WTC11 (cell line): ENCODE measurements at regions not wholly inside any gene's neighbourhood (a gene's known extent, or its start where the extent isn't known, plus 50 kb on each side); places are given as distances from the start of the nearest gene placed in this dataset.

Source experiments
- ATAC-seq: fragments of 200-7000 bp; cut with Tn5 transposase; 2 replicates; pipeline ENCODE4 v1.10.0; 2021; ENCODE audit warnings: mild to moderate bottlenecking, moderate library complexity
- CTCF ChIA-PET: fragments of 300-600 bp; sonication (Branson Sonifier 250); formaldehyde crosslinking; loops from one replicate; lab custom pipeline; 2021; ENCODE audit warnings: antibody characterized with exemption; lab: Charles Lee
- POLR2A ChIA-PET: fragments of 350-600 bp; sonication (Branson Sonifier 250); formaldehyde crosslinking; loops from one replicate; lab custom pipeline; 2021; ENCODE audit warnings: antibody characterized with exemption; lab: Charles Lee
- DNase-seq: peaks from one replicate; pipeline ENCODE4 v3.0.0; 2021; ENCODE audit warnings: low spot score
- H3K27ac Mint-ChIP-seq: 2 replicates; pipeline ENCODE4 v1.8.0; 2021; ENCODE audit warnings: mixed read lengths
- H3K27me3 Mint-ChIP-seq: 2 replicates; pipeline ENCODE4 v1.8.0; 2021; ENCODE audit warnings: low read depth, mild to moderate bottlenecking, moderate library complexity, mixed read lengths
- H3K36me3 Mint-ChIP-seq: 2 replicates; pipeline ENCODE4 v1.8.0; 2021; ENCODE audit warnings: mixed read lengths
- H3K4me1 Mint-ChIP-seq: 2 replicates; pipeline ENCODE4 v1.8.0; 2022; ENCODE audit warnings: mixed read lengths
- H3K4me3 Mint-ChIP-seq: 2 replicates; pipeline ENCODE4 v1.8.0; 2021; ENCODE audit warnings: mild to moderate bottlenecking, moderate library complexity, mixed read lengths
- H3K9me3 Mint-ChIP-seq: 2 replicates; pipeline ENCODE4 v1.8.0; 2021; ENCODE audit warnings: mixed read lengths
- ATF1 ChIP-seq: sonication (generic); formaldehyde crosslinking; IDR thresholded peaks from 2 replicates; pipeline ENCODE4 v1.8.1; 2023; ENCODE audit warnings: mild to moderate bottlenecking, moderate library complexity, missing genetic modification reagents
- ATF2 ChIP-seq: sonication (generic); formaldehyde crosslinking; IDR thresholded peaks from 2 replicates; pipeline ENCODE4 v1.8.1; 2022; ENCODE audit warnings: low read depth, missing genetic modification reagents, borderline replicate concordance
- CBFB ChIP-seq: sonication (generic); formaldehyde crosslinking; IDR thresholded peaks from 2 replicates; pipeline ENCODE4 v1.8.1; 2022; ENCODE audit warnings: mild to moderate bottlenecking, low read depth, missing genetic modification reagents
- HMGA2 ChIP-seq: fragments of 250-450 bp; sonication (Bioruptor Pico); IDR thresholded peaks from 2 replicates; pipeline ENCODE4 v1.4.0; 2021; ENCODE audit warnings: mild to moderate bottlenecking, moderate library complexity
- IRF2 ChIP-seq: sonication (generic); formaldehyde crosslinking; IDR thresholded peaks from 2 replicates; pipeline ENCODE4 v1.8.0; 2022; ENCODE audit warnings: low read depth, missing genetic modification reagents, borderline replicate concordance
- MYBL2 ChIP-seq: sonication (generic); formaldehyde crosslinking; IDR thresholded peaks from 2 replicates; pipeline ENCODE4 v1.8.1; 2023; ENCODE audit warnings: mild to moderate bottlenecking, moderate library complexity, missing genetic modification reagents
- NFE2L1 ChIP-seq: sonication (generic); formaldehyde crosslinking; IDR thresholded peaks from 2 replicates; pipeline ENCODE4 v1.8.1; 2023; ENCODE audit warnings: missing genetic modification reagents
- NFYB ChIP-seq: sonication (generic); formaldehyde crosslinking; conservative IDR thresholded peaks from 2 replicates; pipeline ENCODE4 v1.8.0; 2022; ENCODE audit warnings: low read depth, missing genetic modification reagents
- SP1 ChIP-seq: sonication (generic); formaldehyde crosslinking; conservative IDR thresholded peaks from 2 replicates; pipeline ENCODE4 v1.8.1; 2022; ENCODE audit warnings: missing genetic modification reagents
- TCF7 ChIP-seq: sonication (generic); formaldehyde crosslinking; IDR thresholded peaks from 2 replicates; pipeline ENCODE4 v1.8.0; 2022; ENCODE audit warnings: mild to moderate bottlenecking, low read depth, missing genetic modification reagents, moderate library complexity
- TEAD4 ChIP-seq: sonication (generic); formaldehyde crosslinking; IDR thresholded peaks from 2 replicates; pipeline ENCODE4 v1.8.0; 2022; ENCODE audit warnings: mild to moderate bottlenecking, missing genetic modification reagents
- ZBTB21 ChIP-seq: sonication (generic); formaldehyde crosslinking; IDR thresholded peaks from 2 replicates; pipeline ENCODE4 v1.8.1; 2023; ENCODE audit warnings: mild to moderate bottlenecking, missing genetic modification reagents, borderline replicate concordance
- ZNF219 ChIP-seq: sonication (generic); formaldehyde crosslinking; IDR thresholded peaks from 2 replicates; pipeline ENCODE4 v1.8.0; 2023; ENCODE audit warnings: missing genetic modification reagents, mild to moderate bottlenecking, borderline replicate concordance
- ZNF232 ChIP-seq: sonication (generic); formaldehyde crosslinking; IDR thresholded peaks from 2 replicates; pipeline ENCODE4 v1.8.0; 2022; ENCODE audit warnings: mild to moderate bottlenecking, missing genetic modification reagents
- ZNF263 ChIP-seq: sonication (generic); formaldehyde crosslinking; IDR thresholded peaks from 2 replicates; pipeline ENCODE4 v1.8.1; 2022; ENCODE audit warnings: low read depth, mild to moderate bottlenecking, moderate library complexity, missing genetic modification reagents
- ZNF317 ChIP-seq: sonication (generic); formaldehyde crosslinking; IDR thresholded peaks from 2 replicates; pipeline ENCODE4 v1.8.1; 2023; ENCODE audit warnings: low read depth, mild to moderate bottlenecking, moderate library complexity, missing genetic modification reagents, borderline replicate concordance
- ZNF396 ChIP-seq: fragments of 250-450 bp; sonication (Bioruptor Pico); IDR thresholded peaks from 2 replicates; pipeline ENCODE4 v1.8.0; 2021; ENCODE audit warnings: mild to moderate bottlenecking, moderate library complexity, borderline replicate concordance
- ZNF423 ChIP-seq: fragments of 250-450 bp; sonication (Bioruptor Pico); IDR thresholded peaks from 2 replicates; pipeline ENCODE4 v2.1.2; 2022; ENCODE audit warnings: mild to moderate bottlenecking, moderate library complexity
- ZNF671 ChIP-seq: fragments of 250-450 bp; sonication (Bioruptor Pico); IDR thresholded peaks from 2 replicates; pipeline ENCODE4 v1.8.0; 2021; ENCODE audit warnings: mild to moderate bottlenecking
- ZSCAN18 ChIP-seq: fragments of 250-450 bp; sonication (Bioruptor Pico); IDR thresholded peaks from 2 replicates; pipeline ENCODE4 v2.1.2; 2022; ENCODE audit warnings: mild to moderate bottlenecking, moderate library complexity
- TF ChIP-seq, protein P1 (sequence below): sonication (generic); formaldehyde crosslinking; IDR thresholded peaks from 2 replicates; pipeline ENCODE4 v1.8.0; 2022; ENCODE audit warnings: mild to moderate bottlenecking, missing genetic modification reagents
- TF ChIP-seq, protein P2 (sequence below): fragments of 250-450 bp; sonication (Bioruptor Pico); IDR thresholded peaks from 2 replicates; pipeline ENCODE4 v1.9.0; 2021; ENCODE audit warnings: moderate library complexity, mild to moderate bottlenecking, inconsistent platforms, borderline replicate concordance
- TF ChIP-seq, protein P3 (sequence below): fragments of 250-450 bp; sonication (Bioruptor Pico); IDR thresholded peaks from 2 replicates; pipeline ENCODE4 v1.9.0; 2021; ENCODE audit warnings: mild to moderate bottlenecking
- TF ChIP-seq, protein P4 (sequence below): sonication (generic); formaldehyde crosslinking; IDR thresholded peaks from 2 replicates; pipeline ENCODE4 v1.8.1; 2023; ENCODE audit warnings: mild to moderate bottlenecking, missing genetic modification reagents, borderline replicate concordance

GRCh38 chrX:92241249-92241648 is 462.1 kb downstream of the PCDH11X start:
- Mint-ChIP-seq H3K4me1 (no peaks in the 10 kb centered on the region), H3K36me3 (peaks cover 8% of the 10 kb centered on the region; the same call in 1 of the 2 replicates), H3K27ac (no peak overlapping the region), H3K4me3 (no peak overlapping the region), H3K27me3 (no peaks in the 10 kb centered on the region), H3K9me3 (peaks cover 9% of the 10 kb centered on the region)
- DNase-seq: no peak
- TF ChIP-seq ZNF219 (no peak), ZNF263 (CRISPR knock-in tag) (no peak), NFYB (CRISPR knock-in tag) (no peak)
- CTCF ChIA-PET: no interaction called here
- POLR2A ChIA-PET: no interaction called here
- no peak for ATAC-seq

- ATAC-seq (no peak), DNase-seq (no peak)
- no peaks in the 10 kb centered on the region for H3K36me3 Mint-ChIP-seq
- POLR2A ChIA-PET: no interaction called here
- H3K9me3 Mint-ChIP-seq: no peaks in the 10 kb centered on the region
- no peaks in the 10 kb centered on the region for H3K4me1 Mint-ChIP-seq
- no peak overlapping the region for H3K4me3 Mint-ChIP-seq
- H3K27ac Mint-ChIP-seq: no peak overlapping the region
- CTCF ChIA-PET: no interaction called here
- TF ChIP-seq, protein P1, sequence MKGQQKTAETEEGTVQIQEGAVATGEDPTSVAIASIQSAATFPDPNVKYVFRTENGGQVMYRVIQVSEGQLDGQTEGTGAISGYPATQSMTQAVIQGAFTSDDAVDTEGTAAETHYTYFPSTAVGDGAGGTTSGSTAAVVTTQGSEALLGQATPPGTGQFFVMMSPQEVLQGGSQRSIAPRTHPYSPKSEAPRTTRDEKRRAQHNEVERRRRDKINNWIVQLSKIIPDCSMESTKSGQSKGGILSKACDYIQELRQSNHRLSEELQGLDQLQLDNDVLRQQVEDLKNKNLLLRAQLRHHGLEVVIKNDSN (CRISPR knock-in tag): no peak
- TF ChIP-seq CBFB (CRISPR knock-in tag) (no peak), TCF7 (no peak), TEAD4 (no peak), HMGA2 (CRISPR knock-in tag) (no peak), ZNF423 (no peak), IRF2 (CRISPR knock-in tag) (no peak), MYBL2 (CRISPR knock-in tag) (no peak), ZNF396 (CRISPR knock-in tag) (no peak), ZNF671 (CRISPR knock-in tag) (no peak), ATF1 (CRISPR knock-in tag) (no peak)
- TF ChIP-seq, protein P2, sequence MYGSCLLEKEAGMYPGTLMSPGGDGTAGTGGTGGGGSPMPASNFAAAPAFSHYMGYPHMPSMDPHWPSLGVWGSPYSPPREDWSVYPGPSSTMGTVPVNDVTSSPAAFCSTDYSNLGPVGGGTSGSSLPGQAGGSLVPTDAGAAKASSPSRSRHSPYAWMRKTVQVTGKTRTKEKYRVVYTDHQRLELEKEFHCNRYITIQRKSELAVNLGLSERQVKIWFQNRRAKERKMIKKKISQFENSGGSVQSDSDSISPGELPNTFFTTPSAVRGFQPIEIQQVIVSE (CRISPR knock-in tag): no peak
- no peaks in the 10 kb centered on the region for H3K27me3 Mint-ChIP-seq
Measured at GRCh38 chrX:92247076-92247475, 467.9 kb downstream of the PCDH11X start.

- TF ChIP-seq, protein P3, sequence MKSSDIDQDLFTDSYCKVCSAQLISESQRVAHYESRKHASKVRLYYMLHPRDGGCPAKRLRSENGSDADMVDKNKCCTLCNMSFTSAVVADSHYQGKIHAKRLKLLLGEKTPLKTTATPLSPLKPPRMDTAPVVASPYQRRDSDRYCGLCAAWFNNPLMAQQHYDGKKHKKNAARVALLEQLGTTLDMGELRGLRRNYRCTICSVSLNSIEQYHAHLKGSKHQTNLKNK (CRISPR knock-in tag): no peak
- TF ChIP-seq ZBTB21 (CRISPR knock-in tag) (no peak), SP1 (no peak), ZNF232 (no peak), ZNF317 (CRISPR knock-in tag) (no peak), ATF2 (CRISPR knock-in tag) (no peak), NFE2L1 (CRISPR knock-in tag) (no peak), ZSCAN18 (CRISPR knock-in tag) (no peak)
- TF ChIP-seq, protein P4, sequence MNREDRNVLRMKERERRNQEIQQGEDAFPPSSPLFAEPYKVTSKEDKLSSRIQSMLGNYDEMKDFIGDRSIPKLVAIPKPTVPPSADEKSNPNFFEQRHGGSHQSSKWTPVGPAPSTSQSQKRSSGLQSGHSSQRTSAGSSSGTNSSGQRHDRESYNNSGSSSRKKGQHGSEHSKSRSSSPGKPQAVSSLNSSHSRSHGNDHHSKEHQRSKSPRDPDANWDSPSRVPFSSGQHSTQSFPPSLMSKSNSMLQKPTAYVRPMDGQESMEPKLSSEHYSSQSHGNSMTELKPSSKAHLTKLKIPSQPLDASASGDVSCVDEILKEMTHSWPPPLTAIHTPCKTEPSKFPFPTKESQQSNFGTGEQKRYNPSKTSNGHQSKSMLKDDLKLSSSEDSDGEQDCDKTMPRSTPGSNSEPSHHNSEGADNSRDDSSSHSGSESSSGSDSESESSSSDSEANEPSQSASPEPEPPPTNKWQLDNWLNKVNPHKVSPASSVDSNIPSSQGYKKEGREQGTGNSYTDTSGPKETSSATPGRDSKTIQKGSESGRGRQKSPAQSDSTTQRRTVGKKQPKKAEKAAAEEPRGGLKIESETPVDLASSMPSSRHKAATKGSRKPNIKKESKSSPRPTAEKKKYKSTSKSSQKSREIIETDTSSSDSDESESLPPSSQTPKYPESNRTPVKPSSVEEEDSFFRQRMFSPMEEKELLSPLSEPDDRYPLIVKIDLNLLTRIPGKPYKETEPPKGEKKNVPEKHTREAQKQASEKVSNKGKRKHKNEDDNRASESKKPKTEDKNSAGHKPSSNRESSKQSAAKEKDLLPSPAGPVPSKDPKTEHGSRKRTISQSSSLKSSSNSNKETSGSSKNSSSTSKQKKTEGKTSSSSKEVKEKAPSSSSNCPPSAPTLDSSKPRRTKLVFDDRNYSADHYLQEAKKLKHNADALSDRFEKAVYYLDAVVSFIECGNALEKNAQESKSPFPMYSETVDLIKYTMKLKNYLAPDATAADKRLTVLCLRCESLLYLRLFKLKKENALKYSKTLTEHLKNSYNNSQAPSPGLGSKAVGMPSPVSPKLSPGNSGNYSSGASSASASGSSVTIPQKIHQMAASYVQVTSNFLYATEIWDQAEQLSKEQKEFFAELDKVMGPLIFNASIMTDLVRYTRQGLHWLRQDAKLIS: no peak
- TF ChIP-seq, protein P2 (CRISPR knock-in tag): no peak
- CTCF ChIA-PET: no interaction called here
- Mint-ChIP-seq H3K4me3 (no peak overlapping the region), H3K36me3 (peaks cover 11% of the 10 kb centered on the region), H3K27ac (no peak overlapping the region), H3K9me3 (peaks cover 11% of the 10 kb centered on the region), H3K27me3 (no peaks in the 10 kb centered on the region), H3K4me1 (no peaks in the 10 kb centered on the region)
- no peak for DNase-seq
- POLR2A ChIA-PET: no interaction called here
- no peak for ATAC-seq
Measured at GRCh38 chrX:92249125-92249524, 469.9 kb downstream of the PCDH11X start.
